Inflammatory macrophage treated with lipopolysaccharide for 4 hours (primary cell): ENCODE measurements at regions not wholly inside any gene's neighbourhood (a gene's known extent, or its start where the extent isn't known, plus 50 kb on each side); places are given as distances from the start of the nearest gene placed in this dataset.

Experiments used
- DNase-seq: peaks from one replicate; pipeline ENCODE4 v3.0.0-alpha.2; 2020

DNA sequence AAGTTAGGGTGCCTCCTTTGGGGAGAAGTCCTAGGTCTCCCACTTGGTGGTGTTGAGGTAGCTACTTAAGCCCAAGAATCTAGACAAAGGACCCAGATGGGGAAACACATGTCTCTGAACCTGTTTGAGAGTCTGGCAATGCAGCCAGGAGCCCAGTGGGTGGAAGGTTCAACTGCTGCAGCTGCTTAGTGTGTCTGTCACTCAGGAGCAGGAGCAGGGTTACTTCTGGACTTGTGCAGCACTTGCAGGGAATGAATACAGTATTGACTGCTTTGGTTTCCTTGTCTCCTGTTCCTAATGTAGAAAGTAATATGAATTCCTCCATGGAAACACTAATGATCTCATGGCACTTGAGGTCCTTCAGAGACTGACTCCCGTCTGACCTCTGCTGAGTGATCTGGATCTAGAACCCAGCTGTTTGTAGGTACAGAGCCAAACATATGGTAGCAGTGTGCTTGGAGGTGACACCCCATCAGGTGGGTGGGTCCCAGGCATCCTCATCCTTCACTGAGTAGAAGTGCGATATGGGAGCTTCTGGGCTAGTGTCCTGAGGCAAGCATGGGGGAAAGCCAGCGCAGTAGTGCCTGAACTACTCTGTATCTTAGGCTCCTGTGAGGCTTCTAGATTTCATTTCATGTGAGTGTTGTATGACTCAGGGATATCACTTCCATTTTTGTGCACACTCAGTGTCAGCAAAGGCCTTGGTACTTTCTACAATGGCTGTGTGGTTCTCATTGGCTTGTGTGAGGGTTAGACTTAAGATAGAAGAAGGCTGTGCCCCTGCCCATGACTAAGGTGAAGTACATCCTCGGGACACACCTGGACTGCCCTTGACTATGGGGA is 85.0 kb upstream of the WDR1 start:
- DNase-seq, result no peak

DNA sequence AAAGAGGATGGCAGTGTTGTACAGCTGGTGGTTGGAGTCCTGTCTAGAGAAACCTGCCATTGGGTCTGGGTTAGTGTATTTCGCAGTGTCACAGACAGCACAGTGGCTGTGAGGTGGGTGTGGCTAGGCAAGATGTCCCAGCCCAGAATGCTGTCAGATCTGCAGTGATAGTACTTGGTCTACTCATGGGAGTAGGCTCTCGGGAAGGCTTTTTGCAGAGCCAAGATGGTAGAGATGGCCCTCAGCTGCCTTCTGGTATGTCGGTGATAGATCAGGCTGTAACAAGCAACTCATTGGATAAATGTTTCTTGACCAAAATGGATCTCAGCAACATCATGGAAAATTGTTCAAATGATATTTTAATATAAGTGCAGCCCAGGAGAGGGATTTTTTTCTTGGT is 84.3 kb upstream of the WDR1 start:
- no peak for DNase-seq

DNA sequence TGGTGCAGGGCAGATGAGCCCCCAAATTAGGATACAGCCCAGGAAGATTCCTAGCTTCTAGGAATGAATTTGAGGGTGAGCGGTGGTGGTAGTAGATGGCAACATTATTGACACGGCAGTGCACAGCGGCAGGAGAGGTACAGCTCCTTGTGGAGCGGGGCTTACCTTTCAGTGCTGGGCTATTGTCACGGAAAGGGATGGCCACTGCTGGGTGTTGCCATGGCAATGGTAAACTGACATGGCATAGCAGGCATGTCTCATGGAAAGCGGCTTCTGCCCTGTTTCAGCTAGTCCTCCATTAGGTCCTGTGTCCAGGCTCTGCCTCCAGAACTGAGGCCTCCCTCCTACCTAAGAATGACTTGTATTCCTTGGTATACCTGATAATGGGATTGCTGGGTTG is 81.8 kb upstream of the WDR1 start:
- no peak for DNase-seq

DNA sequence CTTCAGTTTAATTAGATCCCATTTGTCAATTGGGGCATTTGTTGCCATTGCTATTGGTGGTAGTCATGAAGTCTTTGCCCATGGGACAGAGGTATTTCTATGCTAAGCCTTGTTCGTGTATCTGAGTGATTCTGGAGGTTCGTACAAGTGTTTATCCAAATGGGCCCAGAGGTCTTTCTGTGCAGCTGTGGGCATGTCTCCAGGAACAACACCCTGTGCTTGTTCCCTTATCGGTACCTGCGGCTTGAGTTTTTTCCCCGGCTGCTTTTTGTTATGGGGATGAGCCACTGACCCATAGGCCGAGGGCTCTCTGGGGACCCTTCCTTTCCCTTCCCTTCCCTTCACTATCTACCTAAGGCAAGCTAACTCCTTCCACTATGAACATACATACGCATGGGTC is 81.4 kb upstream of the WDR1 start:
- DNase-seq, result no peak

- no peak for DNase-seq
These were observed 79.6 kb upstream of the WDR1 start for GRCh38 chr4:10196191-10196590.

- peak; percentile 24 for DNase-seq
These were observed 75.7 kb upstream of the WDR1 start for GRCh38 chr4:10192331-10192730.

- no peak for DNase-seq
These were observed 71.9 kb upstream of the WDR1 start for GRCh38 chr4:10188400-10189004.

- DNase-seq, result peak; percentile 29
These were observed 69.9 kb upstream of the WDR1 start for GRCh38 chr4:10186228-10187214.

- DNase-seq, result no peak
These were observed 69.1 kb upstream of the WDR1 start for GRCh38 chr4:10185518-10186227.

- no peak for DNase-seq
These were observed 67.9 kb upstream of the WDR1 start for GRCh38 chr4:10184501-10184938.

DNA sequence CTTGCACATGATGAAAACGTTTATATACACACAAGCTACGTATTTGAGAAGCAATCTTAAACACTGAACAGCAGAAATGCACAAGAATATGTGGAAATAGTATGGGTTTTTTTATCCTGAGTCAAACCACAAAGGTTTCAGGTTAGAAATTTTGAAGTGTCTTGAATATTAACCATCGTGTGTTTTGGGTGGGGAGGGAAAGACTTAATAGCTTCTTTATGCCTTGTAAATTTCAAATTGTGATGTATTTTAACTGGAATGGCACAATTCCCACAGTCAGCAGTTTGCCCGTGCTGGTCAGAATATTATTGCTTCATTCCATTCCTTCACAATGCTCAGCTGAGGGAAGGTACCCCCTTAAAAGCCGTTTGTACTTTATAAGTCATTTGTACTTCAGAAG is 67.4 kb upstream of the WDR1 start:
- DNase-seq, result no peak

DNA sequence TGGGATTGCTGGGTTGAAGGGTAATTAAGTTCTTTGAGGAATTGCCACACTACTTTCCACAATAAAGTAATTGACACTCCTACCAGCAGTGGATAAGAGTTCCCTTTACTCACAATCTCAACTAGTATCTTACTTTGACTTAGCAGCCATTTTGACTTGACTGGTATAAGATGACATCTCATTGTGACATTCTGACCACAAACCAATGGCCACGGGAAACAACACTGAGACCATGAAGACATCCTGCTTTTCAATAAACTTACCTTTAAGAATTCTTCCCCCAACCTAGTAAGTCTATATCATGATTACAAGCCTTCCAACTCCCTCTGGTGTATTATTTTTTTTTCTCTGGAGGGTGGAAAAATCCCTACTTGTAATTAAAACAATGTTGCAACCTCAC is 66.9 kb upstream of the WDR1 start:
- peak; percentile 24 for DNase-seq

- DNase-seq, result no peak
These were observed 66.1 kb upstream of the WDR1 start for GRCh38 chr4:10182446-10183424.

DNA sequence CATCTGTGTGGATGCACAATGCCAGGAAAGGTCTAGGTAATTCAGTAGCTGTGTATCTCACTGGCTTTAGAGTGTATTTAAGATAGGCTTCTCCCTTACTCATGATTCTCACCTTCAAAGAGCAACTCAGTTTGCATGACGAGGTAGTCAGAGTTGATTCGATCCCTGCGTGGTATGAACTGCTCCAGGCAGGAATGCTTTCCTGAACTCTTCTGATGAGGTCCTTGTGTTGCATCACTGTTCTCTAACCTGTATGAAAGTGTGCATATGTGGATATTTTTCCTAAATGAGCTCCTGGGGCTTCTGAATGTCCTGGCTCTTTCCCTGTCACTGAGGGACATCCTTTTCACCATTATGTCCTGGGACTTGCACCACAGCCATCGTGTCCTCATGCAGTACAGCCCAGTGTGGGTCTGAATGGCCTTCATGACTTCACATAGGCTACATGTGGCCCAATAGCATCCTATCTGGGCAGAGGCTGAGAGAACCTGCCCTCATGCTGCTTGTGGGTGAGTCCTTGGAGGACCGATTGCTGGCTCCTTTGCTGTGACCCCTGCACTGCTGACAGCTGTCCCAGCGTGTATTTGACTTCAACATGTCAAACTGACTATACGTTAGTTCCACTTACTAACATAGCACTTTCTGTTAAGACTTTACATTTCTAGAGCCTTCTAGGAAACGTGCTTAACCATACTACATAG is 65.3 kb upstream of the WDR1 start:
- no peak for DNase-seq

GRCh38 chr4:10180927-10181744 is 64.5 kb upstream of the WDR1 start:
- peak; percentile 61 for DNase-seq

- DNase-seq, result no peak
These were observed 64.0 kb upstream of the WDR1 start for GRCh38 chr4:10180603-10180926.

DNA sequence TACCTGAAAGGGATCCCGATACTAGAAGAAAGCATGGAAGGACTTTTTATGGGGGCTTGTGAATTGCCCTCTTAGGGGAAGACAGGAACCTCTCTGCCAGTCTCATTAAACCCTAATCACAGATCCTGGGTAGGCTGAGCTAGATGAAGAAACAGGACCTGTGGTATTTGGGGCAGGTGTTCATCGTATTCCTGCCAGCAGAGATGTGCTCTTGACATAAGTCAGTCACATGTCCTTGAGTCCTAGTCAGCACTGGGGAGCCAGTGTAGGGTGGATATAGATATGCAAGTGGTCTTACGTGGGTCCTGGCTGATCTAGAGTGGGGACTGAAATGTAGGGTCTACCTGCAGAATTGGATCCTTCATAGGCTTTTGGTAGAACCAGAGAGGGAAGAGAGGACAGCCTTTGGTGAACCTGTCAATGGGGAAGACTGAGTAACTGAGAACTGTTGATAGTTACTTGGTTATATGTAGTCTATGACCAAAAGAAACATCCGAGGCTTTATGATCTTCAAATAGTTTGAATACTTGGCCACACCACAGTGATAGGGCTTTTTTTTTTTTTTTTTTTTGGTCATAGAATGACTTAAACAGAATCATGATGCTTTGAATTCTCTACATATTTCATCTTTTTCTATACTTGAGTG is 63.5 kb upstream of the WDR1 start:
- DNase-seq, result no peak

- DNase-seq, result no peak
These were observed 62.2 kb upstream of the WDR1 start for GRCh38 chr4:10178763-10179162.

DNA sequence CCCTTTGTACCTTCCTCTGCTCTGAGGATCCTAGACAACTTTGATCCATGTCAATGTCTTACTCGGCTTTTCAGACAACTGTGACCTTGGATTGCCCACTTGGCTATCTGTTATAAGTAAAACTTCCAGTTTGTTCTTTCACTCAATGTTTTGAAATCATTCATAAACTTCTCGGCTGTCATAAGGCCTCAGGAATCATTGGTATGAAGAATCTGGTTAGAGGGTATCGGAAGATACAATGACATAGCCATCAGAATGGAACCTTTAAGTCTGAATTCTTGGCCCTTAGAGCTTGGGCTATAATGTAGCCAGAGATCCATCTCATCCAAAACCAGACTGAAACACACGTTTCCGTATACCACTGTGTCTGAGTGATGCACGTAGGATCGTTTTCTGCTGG is 59.0 kb upstream of the WDR1 start:
- DNase-seq, result no peak
